ENCODE measurements at regions not wholly inside any gene's neighbourhood (a gene's known extent, or its start where the extent isn't known, plus 50 kb on each side); places are given as distances from the start of the nearest gene placed in this dataset.

DNA sequence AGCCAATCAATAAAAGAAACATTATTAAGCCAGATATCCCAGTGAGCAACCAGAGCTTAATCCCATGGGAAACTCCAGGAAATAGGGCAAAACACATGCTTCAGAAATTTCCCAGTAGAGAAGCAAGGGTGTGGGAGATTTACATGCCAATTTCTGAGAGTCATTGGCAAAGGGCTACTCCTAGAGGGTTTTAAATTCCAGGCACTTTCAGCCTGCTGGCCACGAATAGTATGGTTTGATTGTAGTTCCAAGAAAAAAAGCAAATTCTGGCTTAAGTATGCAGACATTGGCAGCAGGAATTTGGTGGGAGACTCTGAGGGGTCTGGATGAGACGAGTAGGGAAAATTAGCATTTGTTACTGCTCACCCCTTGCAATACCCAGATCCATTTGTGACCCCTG lies 402.1 kb upstream of the SUCLG2 start:
- no peaks in the 10 kb centered on the region for H3K36me3 ChIP-seq (replicated peaks in 1 of 2; ENCODE audit: control insufficient read depth in 1 of 2, insufficient read depth in 2 of 2, low read length in 2 of 2)
- no peak for DNase-seq
- H3K4me1 ChIP-seq (ENCODE audit: control insufficient read depth in 1 of 2, insufficient read depth in 2 of 2, low read length in 2 of 2): no peaks in the 10 kb centered on the region
- H3K4me3 Mint-ChIP-seq: no peak overlapping the region
- no peak overlapping the region for H3K27ac ChIP-seq (ENCODE audit: low read depth in 1 of 2, low read length in 2 of 2)
- H3K27me3 Mint-ChIP-seq (ENCODE audit: low read depth in 3 of 3): peaks cover 0 to 1% (median 0%) of the 10 kb centered on the region in 3 donors
- H4K20me1 ChIP-seq (ENCODE audit: insufficient read depth, low read length): no peaks in the 10 kb centered on the region
- TF ChIP-seq, protein P1, sequence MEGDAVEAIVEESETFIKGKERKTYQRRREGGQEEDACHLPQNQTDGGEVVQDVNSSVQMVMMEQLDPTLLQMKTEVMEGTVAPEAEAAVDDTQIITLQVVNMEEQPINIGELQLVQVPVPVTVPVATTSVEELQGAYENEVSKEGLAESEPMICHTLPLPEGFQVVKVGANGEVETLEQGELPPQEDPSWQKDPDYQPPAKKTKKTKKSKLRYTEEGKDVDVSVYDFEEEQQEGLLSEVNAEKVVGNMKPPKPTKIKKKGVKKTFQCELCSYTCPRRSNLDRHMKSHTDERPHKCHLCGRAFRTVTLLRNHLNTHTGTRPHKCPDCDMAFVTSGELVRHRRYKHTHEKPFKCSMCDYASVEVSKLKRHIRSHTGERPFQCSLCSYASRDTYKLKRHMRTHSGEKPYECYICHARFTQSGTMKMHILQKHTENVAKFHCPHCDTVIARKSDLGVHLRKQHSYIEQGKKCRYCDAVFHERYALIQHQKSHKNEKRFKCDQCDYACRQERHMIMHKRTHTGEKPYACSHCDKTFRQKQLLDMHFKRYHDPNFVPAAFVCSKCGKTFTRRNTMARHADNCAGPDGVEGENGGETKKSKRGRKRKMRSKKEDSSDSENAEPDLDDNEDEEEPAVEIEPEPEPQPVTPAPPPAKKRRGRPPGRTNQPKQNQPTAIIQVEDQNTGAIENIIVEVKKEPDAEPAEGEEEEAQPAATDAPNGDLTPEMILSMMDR (IDR thresholded peaks at IDR 0.05): no peak
- H3K4me3 ChIP-seq (replicated peaks in 1 of 3; ENCODE audit: low read depth in 2 of 3, low read length in 3 of 3): no peak overlapping the region
- peaks cover 0 to 3% (median 0%) of the 10 kb centered on the region in 7 donors for H3K9me3 Mint-ChIP-seq
- no peaks in the 10 kb centered on the region for H3K36me3 Mint-ChIP-seq
- H3K9me3 ChIP-seq (replicated peaks in 1 of 2; ENCODE audit: control insufficient read depth in 1 of 2, insufficient read depth in 1 of 2, low read length in 2 of 2): no peaks in the 10 kb centered on the region
- H3K4me2 ChIP-seq (replicated peaks; ENCODE audit: extremely low read depth, low read length, poor library complexity, severe bottlenecking): no peak overlapping the region
- H3K27ac Mint-ChIP-seq: no peak overlapping the region
- no peaks in the 10 kb centered on the region for H3K4me1 Mint-ChIP-seq
- WGBS (ENCODE audit: insufficient coverage): 60% methylated on average over 1 of the region's 2 CpGs
- no peak overlapping the region for H2AFZ ChIP-seq (ENCODE audit: insufficient read depth, low read depth, low read length, poor library complexity, severe bottlenecking)
- intact Hi-C loops (cut with micrococcal nuclease): no loop called here
- no peak overlapping the region for H3K9ac ChIP-seq (ENCODE audit: insufficient read depth, low read length, poor library complexity, severe bottlenecking)
- H3K79me2 ChIP-seq (ENCODE audit: insufficient read depth, low read length): no peaks in the 10 kb centered on the region
- no peaks in the 10 kb centered on the region for H3K27me3 ChIP-seq (ENCODE audit: control insufficient read depth in 2 of 2, insufficient read depth in 2 of 2, low read length in 2 of 2)

DNA sequence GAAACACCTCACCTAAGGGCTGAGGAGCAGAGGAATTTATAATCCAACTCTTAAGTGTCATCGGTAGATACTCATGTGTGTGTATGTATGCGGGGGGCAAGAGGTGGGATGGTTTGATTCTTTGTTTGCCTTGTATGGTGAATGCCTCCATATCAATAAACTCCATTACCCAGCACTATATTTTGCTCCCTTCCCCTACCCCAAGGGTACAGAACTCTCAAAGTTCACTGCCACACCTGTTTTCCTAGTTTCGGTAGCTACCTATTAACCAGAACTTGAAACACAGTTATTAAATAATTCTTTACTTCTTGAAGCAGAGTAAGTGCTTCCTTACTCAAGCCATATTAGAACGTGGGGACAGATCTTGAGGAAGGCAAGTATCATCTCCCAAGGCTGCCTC lies 400.8 kb upstream of the SUCLG2 start:
- Histone ChIP-seq H3K9ac (ENCODE audit: insufficient read depth, low read length, poor library complexity, severe bottlenecking) (no peak overlapping the region), H4K20me1 (ENCODE audit: insufficient read depth, low read length) (no peaks in the 10 kb centered on the region), H3K27ac (ENCODE audit: low read depth in 1 of 2, low read length in 2 of 2) (no peak overlapping the region), H3K4me3 (replicated peaks in 1 of 3; ENCODE audit: low read depth in 2 of 3, low read length in 3 of 3) (no peak overlapping the region), H3K4me1 (ENCODE audit: control insufficient read depth in 1 of 2, insufficient read depth in 2 of 2, low read length in 2 of 2) (no peaks in the 10 kb centered on the region), H3K4me2 (replicated peaks; ENCODE audit: extremely low read depth, low read length, poor library complexity, severe bottlenecking) (no peak overlapping the region), H2AFZ (ENCODE audit: insufficient read depth, low read depth, low read length, poor library complexity, severe bottlenecking) (no peak overlapping the region), H3K36me3 (replicated peaks in 1 of 2; ENCODE audit: control insufficient read depth in 1 of 2, insufficient read depth in 2 of 2, low read length in 2 of 2) (no peaks in the 10 kb centered on the region), H3K27me3 (ENCODE audit: control insufficient read depth in 2 of 2, insufficient read depth in 2 of 2, low read length in 2 of 2) (no peaks in the 10 kb centered on the region), H3K79me2 (ENCODE audit: insufficient read depth, low read length) (no peaks in the 10 kb centered on the region), H3K9me3 (replicated peaks in 1 of 2; ENCODE audit: control insufficient read depth in 1 of 2, insufficient read depth in 1 of 2, low read length in 2 of 2) (no peaks in the 10 kb centered on the region)
- Mint-ChIP-seq H3K36me3 (no peaks in the 10 kb centered on the region), H3K4me3 (no peak overlapping the region), H3K9me3 (peaks cover 0 to 3% (median 0%) of the 10 kb centered on the region in 7 donors), H3K27ac (no peak overlapping the region), H3K27me3 (ENCODE audit: low read depth in 3 of 3) (peaks cover 0 to 1% (median 0%) of the 10 kb centered on the region in 3 donors), H3K4me1 (no peaks in the 10 kb centered on the region)
- intact Hi-C loops (cut with micrococcal nuclease): no loop called here
- WGBS (ENCODE audit: insufficient coverage): no CpG with 5 or more reads among the region's 4 CpGs
- TF ChIP-seq, protein P1 (IDR thresholded peaks at IDR 0.05): no peak
- no peak for DNase-seq
